ENCODE measurements at regions not wholly inside any gene's neighbourhood (a gene's known extent, or its start where the extent isn't known, plus 50 kb on each side); places are given as distances from the start of the nearest gene placed in this dataset.
"Not testable (repeated sequence)": the region's sequence is repeated elsewhere in the genome, so short reads cannot be mapped to it uniquely, and the experiment has no call there.

DNA sequence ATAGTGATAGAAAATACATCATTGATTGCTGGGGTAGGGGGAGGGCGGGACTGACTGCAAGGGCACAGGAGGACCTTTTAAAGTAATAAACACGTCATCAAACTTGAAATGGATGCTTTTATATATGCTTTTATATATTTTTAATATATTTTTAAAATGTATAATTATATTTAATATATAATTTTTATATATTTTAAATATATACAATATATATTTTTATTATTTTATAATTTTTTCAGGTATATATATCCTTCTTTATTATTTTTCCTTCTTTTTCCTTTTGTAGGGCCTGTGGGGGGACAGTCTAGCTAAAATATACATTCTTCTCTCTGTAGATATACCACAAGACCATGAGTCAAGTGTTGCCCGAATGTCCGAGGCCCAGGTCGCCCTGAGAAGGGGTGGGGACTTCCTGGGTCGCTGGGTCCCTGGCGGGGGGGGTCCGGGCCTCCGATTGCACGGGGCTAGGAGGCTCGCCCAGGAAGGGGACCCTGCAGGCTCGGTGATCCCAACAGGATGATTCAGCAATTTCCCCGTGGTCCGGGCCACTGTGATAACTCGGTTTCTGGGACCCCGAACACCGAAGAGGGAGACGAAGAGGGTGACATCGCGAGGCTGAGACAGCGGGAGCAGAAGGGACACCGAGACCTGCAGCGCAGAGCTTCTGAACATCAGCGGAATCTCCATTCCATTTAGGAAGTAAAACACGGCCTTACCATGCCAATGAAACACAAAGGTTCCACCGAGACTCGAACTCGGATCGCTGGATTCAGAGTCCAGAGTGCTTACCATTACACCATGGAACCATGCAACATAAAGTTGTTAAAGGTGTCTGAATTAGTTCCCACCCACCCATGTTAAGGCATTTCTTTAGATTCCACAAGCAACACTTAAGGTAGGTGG lies 112.5 kb upstream of the NBPF11 start:
- no peak overlapping the region for H3K23ac ChIP-seq (ENCODE audit: low read length in 2 of 2)
- no peak overlapping the region for H3K9ac ChIP-seq (ENCODE audit: low read length)
- H2BK12ac ChIP-seq (ENCODE audit: low read length in 2 of 2) = peak overlapping the region in 1 of 2 experiments; percentile 66
- H4K91ac ChIP-seq (ENCODE audit: low read length) = no peak overlapping the region
- no peak overlapping the region for H2BK15ac ChIP-seq (ENCODE audit: low read depth, poor library complexity, severe bottlenecking)
- no peak overlapping the region for H2BK5ac ChIP-seq (ENCODE audit: low read depth, low read length, poor library complexity, severe bottlenecking)
- no peak overlapping the region for H3K14ac ChIP-seq (ENCODE audit: low read length in 2 of 2)
- H3K27ac ChIP-seq (ENCODE audit: low read length, poor library complexity, severe bottlenecking) = no peak overlapping the region
- peak overlapping the region; percentile 92 for H3K4me2 ChIP-seq (ENCODE audit: low read length, poor library complexity, severe bottlenecking)
- DNase-seq = peak; percentile 70
- no peaks in the 10 kb centered on the region for H3K9me3 ChIP-seq (ENCODE audit: control insufficient read depth, low read length)
- H2AFZ ChIP-seq (ENCODE audit: low read depth, low read length) = no peak overlapping the region
- H3K4ac ChIP-seq (ENCODE audit: low read depth in 1 of 2, low read length in 2 of 2) = no peak overlapping the region
- H2BK120ac ChIP-seq (ENCODE audit: low read depth, low read length) = peak overlapping the region; percentile 61
- H3K4me1 ChIP-seq (ENCODE audit: control insufficient read depth, insufficient read depth, low read depth, low read length) = peaks cover 9% of the 10 kb centered on the region
- peak overlapping the region in 1 of 2 experiments; percentile 88 for H3K4me3 ChIP-seq (ENCODE audit: insufficient read depth in 1 of 2, low read depth in 1 of 2, low read length in 2 of 2)
- H3K79me1 ChIP-seq (replicated peaks; ENCODE audit: low read length, poor library complexity, severe bottlenecking) = no peaks in the 10 kb centered on the region
- H3K36me3 ChIP-seq (ENCODE audit: control insufficient read depth in 1 of 2, insufficient read depth in 2 of 2, low read depth in 1 of 2, low read length in 2 of 2) = no peaks in the 10 kb centered on the region
- WGBS = 14% methylated on average over 27 of the region's 29 CpGs
- no peak overlapping the region for H2AK5ac ChIP-seq (ENCODE audit: low read length, severe bottlenecking)
- no peak overlapping the region for H4K8ac ChIP-seq (ENCODE audit: low read length)
- H3K18ac ChIP-seq (ENCODE audit: low read depth in 1 of 2, low read length in 2 of 2) = no peak overlapping the region
- H3K27me3 ChIP-seq (ENCODE audit: control insufficient read depth in 1 of 2, insufficient read depth in 1 of 2, low read length in 2 of 2) = peaks cover 0 to 11% of the 10 kb centered on the region in 2 experiments

DNA sequence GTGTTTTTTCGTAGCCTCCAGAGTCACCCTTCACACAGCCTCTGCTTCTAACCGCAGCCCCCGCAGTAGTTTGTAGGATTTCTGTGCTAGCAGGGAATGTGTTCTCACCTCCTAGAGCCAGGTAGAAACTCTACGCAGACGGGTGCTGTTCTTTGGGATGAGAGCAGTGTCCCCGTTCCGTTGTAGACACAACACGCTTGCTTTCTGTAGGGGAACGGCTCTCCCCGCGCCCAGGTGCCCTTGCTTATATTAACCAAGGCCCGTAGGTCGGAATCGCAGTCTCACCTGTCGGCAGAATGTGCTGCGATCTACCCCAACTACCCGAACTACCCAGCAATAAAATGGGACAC lies 111.8 kb upstream of the NBPF11 start:
- Histone ChIP-seq H3K27ac (ENCODE audit: low read length, poor library complexity, severe bottlenecking) (no peak overlapping the region), H3K79me1 (replicated peaks; ENCODE audit: low read length, poor library complexity, severe bottlenecking) (no peaks in the 10 kb centered on the region), H2BK15ac (ENCODE audit: low read depth, poor library complexity, severe bottlenecking) (no peak overlapping the region), H2AK5ac (ENCODE audit: low read length, severe bottlenecking) (no peak overlapping the region), H3K9me3 (ENCODE audit: control insufficient read depth, low read length) (no peaks in the 10 kb centered on the region), H3K4me3 (ENCODE audit: insufficient read depth in 1 of 2, low read depth in 1 of 2, low read length in 2 of 2) (peak overlapping the region in 1 of 2 experiments; percentile 88), H3K4me1 (ENCODE audit: control insufficient read depth, insufficient read depth, low read depth, low read length) (peaks cover 9% of the 10 kb centered on the region), H2BK12ac (ENCODE audit: low read length in 2 of 2) (no peak overlapping the region), H2AFZ (ENCODE audit: low read depth, low read length) (peak overlapping the region; percentile 6), H2BK5ac (ENCODE audit: low read depth, low read length, poor library complexity, severe bottlenecking) (no peak overlapping the region), H4K8ac (ENCODE audit: low read length) (no peak overlapping the region), H2BK120ac (ENCODE audit: low read depth, low read length) (no peak overlapping the region), H3K4me2 (ENCODE audit: low read length, poor library complexity, severe bottlenecking) (peak overlapping the region; percentile 92), H4K91ac (ENCODE audit: low read length) (no peak overlapping the region), H3K18ac (ENCODE audit: low read depth in 1 of 2, low read length in 2 of 2) (no peak overlapping the region), H3K9ac (ENCODE audit: low read length) (peak overlapping the region; percentile 81), H3K27me3 (ENCODE audit: control insufficient read depth in 1 of 2, insufficient read depth in 1 of 2, low read length in 2 of 2) (peaks cover 0 to 14% of the 10 kb centered on the region in 2 experiments), H3K23ac (ENCODE audit: low read length in 2 of 2) (no peak overlapping the region), H3K4ac (ENCODE audit: low read depth in 1 of 2, low read length in 2 of 2) (no peak overlapping the region), H3K36me3 (ENCODE audit: control insufficient read depth in 1 of 2, insufficient read depth in 2 of 2, low read depth in 1 of 2, low read length in 2 of 2) (no peaks in the 10 kb centered on the region), H3K14ac (ENCODE audit: low read length in 2 of 2) (no peak overlapping the region)
- 4% methylated on average over 14 of the region's 17 CpGs for WGBS
- DNase-seq = no peak

DNA sequence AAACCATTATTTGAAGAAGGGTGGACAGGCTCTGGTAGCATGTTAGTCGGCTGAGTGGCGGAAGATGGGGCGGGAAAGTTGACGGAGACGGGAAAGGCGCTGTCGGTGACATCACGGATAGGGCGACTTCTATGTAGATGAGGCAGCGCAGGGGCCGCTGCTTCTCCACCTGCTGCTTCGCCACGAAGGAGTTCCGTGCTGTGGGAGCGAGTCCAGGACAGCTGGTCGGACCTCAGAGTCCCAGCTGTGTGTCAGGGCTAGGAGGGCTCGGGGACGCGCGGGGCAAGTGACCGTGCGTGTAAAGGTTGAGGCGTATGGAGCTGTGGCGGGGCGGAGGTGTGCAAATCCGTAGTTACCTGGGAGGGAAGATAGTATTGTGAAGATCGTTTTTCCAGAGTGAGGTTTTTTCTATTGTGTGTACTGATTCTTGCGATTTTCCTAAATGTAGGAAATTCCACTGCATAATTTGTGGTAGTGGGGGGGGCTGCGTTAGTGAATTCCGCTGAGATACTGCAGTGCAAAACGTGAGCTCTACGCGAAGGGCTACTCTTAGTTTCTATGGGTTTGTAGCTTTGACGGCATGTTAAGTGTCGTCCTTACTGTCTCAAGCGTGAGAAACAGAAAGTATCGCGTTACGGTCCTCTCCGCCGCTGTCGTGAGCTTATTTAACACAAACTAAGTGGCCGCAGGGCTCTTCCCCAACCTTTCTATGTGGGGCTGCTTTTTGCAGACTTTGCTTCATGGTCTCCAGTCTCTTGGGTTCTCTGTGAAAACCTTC lies 111.2 kb upstream of the NBPF11 start:
- Histone ChIP-seq H3K14ac (ENCODE audit: low read length in 2 of 2) (no peak overlapping the region), H3K27ac (ENCODE audit: low read length, poor library complexity, severe bottlenecking) (no peak overlapping the region), H3K9ac (ENCODE audit: low read length) (peak overlapping the region; percentile 81), H3K4me1 (ENCODE audit: control insufficient read depth, insufficient read depth, low read depth, low read length) (peaks cover 9% of the 10 kb centered on the region), H3K9me3 (ENCODE audit: control insufficient read depth, low read length) (no peaks in the 10 kb centered on the region), H3K79me1 (replicated peaks; ENCODE audit: low read length, poor library complexity, severe bottlenecking) (no peaks in the 10 kb centered on the region), H4K8ac (ENCODE audit: low read length) (peak overlapping the region; percentile 78), H3K27me3 (ENCODE audit: control insufficient read depth in 1 of 2, insufficient read depth in 1 of 2, low read length in 2 of 2) (peaks cover 0 to 14% of the 10 kb centered on the region in 2 experiments), H2BK15ac (ENCODE audit: low read depth, poor library complexity, severe bottlenecking) (no peak overlapping the region), H3K4me3 (ENCODE audit: insufficient read depth in 1 of 2, low read depth in 1 of 2, low read length in 2 of 2) (peak overlapping the region; percentile 34 to 88), H3K4me2 (ENCODE audit: low read length, poor library complexity, severe bottlenecking) (peak overlapping the region; percentile 92), H3K36me3 (ENCODE audit: control insufficient read depth in 1 of 2, insufficient read depth in 2 of 2, low read depth in 1 of 2, low read length in 2 of 2) (no peaks in the 10 kb centered on the region), H2AK5ac (ENCODE audit: low read length, severe bottlenecking) (no peak overlapping the region), H2BK120ac (ENCODE audit: low read depth, low read length) (no peak overlapping the region), H2BK12ac (ENCODE audit: low read length in 2 of 2) (no peak overlapping the region), H2AFZ (ENCODE audit: low read depth, low read length) (peak overlapping the region; percentile 6), H3K18ac (ENCODE audit: low read depth in 1 of 2, low read length in 2 of 2) (peak overlapping the region in 1 of 2 experiments; percentile 91), H3K23ac (ENCODE audit: low read length in 2 of 2) (no peak overlapping the region), H2BK5ac (ENCODE audit: low read depth, low read length, poor library complexity, severe bottlenecking) (no peak overlapping the region), H3K4ac (ENCODE audit: low read depth in 1 of 2, low read length in 2 of 2) (no peak overlapping the region), H4K91ac (ENCODE audit: low read length) (peak overlapping the region; percentile 72)
- peak; percentile 94 for DNase-seq
- WGBS = 1% methylated on average over 43 of the region's 43 CpGs

DNA sequence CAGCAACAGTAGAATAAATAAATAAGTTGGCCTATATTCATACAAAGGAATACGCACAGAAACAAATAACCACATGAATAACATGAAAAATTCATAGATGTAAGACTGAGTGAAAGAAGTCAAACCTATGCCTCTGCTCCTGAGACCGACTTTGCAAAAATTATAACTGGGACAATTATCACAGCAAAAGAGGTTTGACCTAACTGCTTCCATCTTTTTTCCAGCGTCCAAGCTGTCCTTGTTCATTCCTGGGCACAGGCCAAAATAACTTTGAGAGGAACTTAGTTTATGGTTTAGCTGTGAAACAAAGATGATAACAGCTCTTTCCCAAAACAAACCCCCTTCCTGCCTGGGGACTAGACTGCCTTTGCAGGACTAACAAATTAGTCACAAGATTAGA lies 109.6 kb upstream of the NBPF11 start:
- not testable (repeated sequence) for H3K14ac ChIP-seq (ENCODE audit: low read length in 2 of 2); H2BK12ac ChIP-seq (ENCODE audit: low read length in 2 of 2); H4K8ac ChIP-seq (ENCODE audit: low read length); H3K27ac ChIP-seq (ENCODE audit: low read length, poor library complexity, severe bottlenecking); H3K18ac ChIP-seq (ENCODE audit: low read depth in 1 of 2, low read length in 2 of 2); H3K4ac ChIP-seq (ENCODE audit: low read depth in 1 of 2, low read length in 2 of 2); H2BK15ac ChIP-seq (ENCODE audit: low read depth, poor library complexity, severe bottlenecking); H3K23ac ChIP-seq (ENCODE audit: low read length in 2 of 2); H2BK120ac ChIP-seq (ENCODE audit: low read depth, low read length); H2BK5ac ChIP-seq (ENCODE audit: low read depth, low read length, poor library complexity, severe bottlenecking); H3K4me1 ChIP-seq (ENCODE audit: control insufficient read depth, insufficient read depth, low read depth, low read length); H3K36me3 ChIP-seq (ENCODE audit: control insufficient read depth in 1 of 2, insufficient read depth in 2 of 2, low read depth in 1 of 2, low read length in 2 of 2); H2AFZ ChIP-seq (ENCODE audit: low read depth, low read length); H3K9ac ChIP-seq (ENCODE audit: low read length); H2AK5ac ChIP-seq (ENCODE audit: low read length, severe bottlenecking); H3K4me3 ChIP-seq (ENCODE audit: insufficient read depth in 1 of 2, low read depth in 1 of 2, low read length in 2 of 2); H3K9me3 ChIP-seq (ENCODE audit: control insufficient read depth, low read length); H4K91ac ChIP-seq (ENCODE audit: low read length); DNase-seq; H3K79me1 ChIP-seq (replicated peaks; ENCODE audit: low read length, poor library complexity, severe bottlenecking); H3K4me2 ChIP-seq (ENCODE audit: low read length, poor library complexity, severe bottlenecking)
- WGBS = 86% methylated on average over 1 of the region's 3 CpGs
- peaks cover 0 to 14% of the 10 kb centered on the region in 2 experiments for H3K27me3 ChIP-seq (ENCODE audit: control insufficient read depth in 1 of 2, insufficient read depth in 1 of 2, low read length in 2 of 2)

Data from mesenchymal stem cell (in vitro differentiated cells and primary cell).